GM18907 (cell line): ENCODE measurements at regions not wholly inside any gene's neighbourhood (a gene's known extent, or its start where the extent isn't known, plus 50 kb on each side); places are given as distances from the start of the nearest gene placed in this dataset.
"Not testable (repeated sequence)": the region's sequence is repeated elsewhere in the genome, so short reads cannot be mapped to it uniquely, and the experiment has no call there.

Experiments used
- ATAC-seq: cut with Tn5 transposase; IDR thresholded peaks from one replicate; pipeline ENCODE4 v1.9.1; 2021; ENCODE audit warnings: mild to moderate bottlenecking, moderate library complexity; ENCODE audit not compliant: unreplicated experiment

DNA sequence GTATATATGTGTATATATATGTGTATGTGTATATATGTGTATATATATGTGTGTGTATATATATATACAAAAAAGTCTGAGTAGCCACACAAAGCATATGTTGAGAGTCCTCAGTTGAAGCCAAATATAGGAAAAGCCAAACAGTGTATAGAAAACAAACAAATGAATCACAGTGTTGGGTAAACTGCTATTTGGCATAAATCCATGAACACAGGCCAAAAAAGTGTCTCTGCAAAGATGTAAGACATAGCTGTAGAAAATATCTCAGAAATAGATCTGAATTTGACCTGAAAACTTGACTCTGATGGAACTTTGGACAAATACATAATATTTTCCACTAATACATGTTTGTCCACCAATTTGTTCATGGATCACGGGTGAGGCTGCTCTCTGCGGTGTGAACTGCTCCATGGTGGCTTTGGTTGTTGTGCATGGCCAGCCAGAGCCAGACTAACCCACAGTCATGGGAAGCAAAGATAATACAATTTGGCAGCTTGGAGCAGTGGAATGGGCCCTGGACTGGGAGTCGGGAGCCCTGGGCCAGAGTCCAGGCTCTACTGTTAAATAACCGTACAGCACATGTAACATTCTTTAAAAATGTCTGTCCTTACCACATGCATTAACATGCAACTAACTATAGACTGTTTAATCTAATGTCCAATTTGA is 76.9 kb upstream of the EED start:
- no peak for ATAC-seq

DNA sequence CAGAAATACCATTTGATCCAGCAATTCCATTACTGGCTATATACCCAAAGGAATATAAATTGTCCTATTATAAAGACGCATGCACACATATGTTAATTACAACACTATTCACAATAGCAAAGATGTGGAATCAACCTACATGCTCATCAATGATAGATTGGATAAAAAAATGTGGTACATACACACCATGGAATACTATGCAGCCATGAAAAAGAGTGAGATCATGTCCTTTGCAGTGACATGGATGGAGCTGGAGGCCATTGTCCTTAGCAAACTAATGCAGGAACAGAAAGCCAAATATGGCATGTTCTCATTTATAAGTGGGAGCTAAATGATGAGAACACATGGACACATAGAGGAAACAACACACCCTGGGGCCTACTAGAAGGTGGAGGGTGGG is 78.3 kb upstream of the EED start:
- not testable (repeated sequence) for ATAC-seq

DNA sequence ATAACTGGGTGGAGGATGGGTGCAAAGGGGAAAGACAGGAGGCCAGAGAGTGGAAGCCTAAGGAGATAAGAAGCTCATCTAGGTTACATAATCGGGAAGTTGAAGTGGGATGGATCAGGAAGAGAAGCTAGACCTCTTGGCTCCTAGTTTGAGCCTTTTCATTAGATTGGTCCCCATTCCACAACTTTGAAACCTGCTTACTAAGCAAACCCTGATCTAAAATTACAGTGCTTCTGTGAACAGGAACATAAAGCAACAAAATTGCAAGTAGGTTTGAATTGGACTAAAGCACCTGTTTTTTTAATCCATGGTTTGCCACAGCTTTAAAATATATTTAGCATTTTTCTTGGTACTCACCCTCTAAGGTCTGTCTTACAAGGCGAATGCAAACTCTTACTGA is 80.4 kb upstream of the EED start:
- no peak for ATAC-seq

DNA sequence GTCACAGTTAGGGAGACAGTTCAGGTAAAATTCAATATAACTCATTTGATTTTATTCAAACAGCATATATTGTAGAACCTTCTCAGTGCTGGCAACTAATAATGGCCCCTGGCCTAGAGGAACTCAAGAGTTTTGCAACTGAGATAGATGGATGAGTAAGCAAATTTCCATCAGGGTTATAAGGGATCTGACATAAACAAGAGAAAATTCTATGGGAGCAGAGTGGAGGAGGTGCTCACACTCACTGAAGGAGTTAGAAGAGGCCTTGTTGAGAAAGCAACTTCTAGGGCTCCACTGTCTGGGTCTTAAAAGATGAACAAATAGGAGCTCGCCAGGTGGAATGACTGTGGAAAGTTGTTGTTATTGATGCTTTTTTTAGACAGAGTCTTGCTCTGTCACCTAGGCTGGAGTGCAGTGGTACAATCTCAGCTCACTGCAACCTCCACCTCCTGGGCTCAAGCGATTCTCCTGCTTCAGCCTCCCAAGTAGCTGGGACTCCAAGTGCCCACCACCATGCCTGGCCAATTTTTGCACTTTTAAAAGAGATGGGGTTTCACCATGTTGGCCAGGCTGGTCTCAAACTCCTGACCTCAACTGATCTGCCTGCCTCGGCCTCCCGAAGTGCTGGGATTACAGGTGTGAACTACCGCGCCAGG is 81.2 kb upstream of the EED start:
- not testable (repeated sequence) for ATAC-seq

DNA sequence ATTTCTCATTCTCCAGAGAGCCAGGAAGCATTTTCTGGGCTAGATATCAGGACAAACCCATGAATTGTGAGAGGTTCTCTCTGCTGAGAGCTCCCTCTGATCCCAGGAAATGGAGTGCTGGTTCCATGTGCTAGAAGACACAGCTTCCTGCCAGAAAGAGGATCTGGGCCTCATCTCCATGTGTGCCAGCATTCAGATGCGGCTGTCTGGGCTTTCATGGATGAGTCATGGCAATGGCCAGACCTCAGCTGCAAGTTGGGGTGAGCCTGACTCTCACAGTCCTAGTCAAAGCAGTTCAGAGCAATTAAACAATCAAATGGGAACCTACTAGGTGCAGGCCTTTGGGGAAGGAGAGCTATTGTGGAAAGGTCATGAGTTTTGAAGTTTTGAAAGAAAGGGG is 82.3 kb upstream of the EED start:
- no peak for ATAC-seq

DNA sequence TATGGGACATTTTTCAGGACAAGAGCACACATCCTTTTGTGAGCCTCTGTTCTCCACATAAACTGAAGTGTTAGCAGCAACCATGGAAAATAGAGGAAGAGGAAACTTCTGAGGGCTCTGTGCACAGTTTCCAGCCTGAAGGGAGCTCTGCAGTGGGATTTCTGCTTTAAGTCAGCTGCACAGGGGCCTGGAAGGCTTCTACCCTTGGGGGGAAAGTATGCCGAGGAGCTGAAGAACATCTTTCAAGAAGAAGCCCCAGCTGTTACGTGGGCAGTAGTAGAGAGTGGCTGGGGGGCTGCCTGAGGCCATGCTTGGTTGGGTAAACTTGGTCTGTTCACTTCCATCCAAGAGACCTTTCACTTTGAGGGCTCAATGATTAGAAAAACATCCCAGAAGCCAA is 82.7 kb upstream of the EED start:
- ATAC-seq, result no peak

DNA sequence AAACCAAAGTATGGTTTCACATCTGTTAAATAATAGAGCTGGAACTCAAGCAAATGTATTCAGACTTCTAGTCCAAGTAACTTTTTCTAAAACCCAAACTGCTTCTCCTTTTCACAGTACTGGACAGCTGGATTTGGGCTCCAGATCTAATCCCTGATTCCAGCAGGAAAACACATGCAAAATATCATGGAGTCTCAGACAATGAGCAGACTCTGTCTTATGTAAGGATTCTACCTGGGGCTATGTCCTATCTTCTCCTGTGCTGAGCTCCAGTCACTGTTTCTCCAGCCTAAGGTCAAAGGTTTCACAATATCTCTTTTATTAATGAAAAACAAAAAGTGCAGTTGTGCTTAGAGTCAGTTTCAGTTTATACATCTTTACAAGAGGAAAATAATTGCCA is 83.2 kb upstream of the EED start:
- no peak for ATAC-seq

DNA sequence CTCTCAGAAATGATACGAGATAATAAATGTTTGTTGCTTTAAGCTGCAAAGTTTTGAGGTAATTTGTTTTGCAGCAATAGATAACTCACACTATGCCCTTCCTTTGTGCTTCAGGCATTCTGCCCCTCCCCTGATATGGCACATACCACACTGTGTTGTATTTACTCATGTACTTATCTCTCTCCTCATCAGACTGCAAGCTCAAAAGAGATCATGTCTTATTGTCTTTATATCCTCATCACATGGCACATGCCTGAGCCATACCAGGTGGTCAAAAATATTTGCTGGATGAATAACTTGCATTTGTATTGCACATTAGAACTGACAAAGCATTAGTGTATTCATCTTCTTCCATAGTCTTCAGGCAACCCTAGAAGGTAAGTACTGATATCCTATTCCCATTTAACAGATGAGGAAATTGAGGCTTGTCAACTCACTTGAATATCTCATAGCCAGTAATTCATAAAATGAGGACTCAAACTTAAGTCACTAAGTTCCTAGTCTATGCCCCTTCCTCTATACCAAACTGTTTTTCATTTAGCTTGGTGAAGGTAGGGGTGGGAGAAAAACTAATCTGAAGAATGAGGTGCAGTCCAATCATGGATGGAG is 83.9 kb upstream of the EED start:
- no peak for ATAC-seq

DNA sequence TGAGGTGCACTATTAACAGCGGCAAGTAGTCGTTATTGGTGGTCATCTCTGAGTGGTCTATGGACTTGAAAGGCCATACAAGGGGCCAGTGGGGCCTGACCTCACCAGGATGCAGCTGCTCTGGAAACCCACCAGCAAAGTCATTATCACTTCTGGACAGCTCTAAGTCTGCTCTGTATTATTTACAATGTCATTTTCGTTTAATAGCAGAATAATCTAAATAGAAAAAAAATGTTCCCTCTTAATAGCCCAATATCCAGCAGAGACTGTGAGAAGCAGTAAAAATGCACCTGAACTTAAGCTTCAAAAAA is 85.0 kb upstream of the EED start:
- no peak for ATAC-seq

DNA sequence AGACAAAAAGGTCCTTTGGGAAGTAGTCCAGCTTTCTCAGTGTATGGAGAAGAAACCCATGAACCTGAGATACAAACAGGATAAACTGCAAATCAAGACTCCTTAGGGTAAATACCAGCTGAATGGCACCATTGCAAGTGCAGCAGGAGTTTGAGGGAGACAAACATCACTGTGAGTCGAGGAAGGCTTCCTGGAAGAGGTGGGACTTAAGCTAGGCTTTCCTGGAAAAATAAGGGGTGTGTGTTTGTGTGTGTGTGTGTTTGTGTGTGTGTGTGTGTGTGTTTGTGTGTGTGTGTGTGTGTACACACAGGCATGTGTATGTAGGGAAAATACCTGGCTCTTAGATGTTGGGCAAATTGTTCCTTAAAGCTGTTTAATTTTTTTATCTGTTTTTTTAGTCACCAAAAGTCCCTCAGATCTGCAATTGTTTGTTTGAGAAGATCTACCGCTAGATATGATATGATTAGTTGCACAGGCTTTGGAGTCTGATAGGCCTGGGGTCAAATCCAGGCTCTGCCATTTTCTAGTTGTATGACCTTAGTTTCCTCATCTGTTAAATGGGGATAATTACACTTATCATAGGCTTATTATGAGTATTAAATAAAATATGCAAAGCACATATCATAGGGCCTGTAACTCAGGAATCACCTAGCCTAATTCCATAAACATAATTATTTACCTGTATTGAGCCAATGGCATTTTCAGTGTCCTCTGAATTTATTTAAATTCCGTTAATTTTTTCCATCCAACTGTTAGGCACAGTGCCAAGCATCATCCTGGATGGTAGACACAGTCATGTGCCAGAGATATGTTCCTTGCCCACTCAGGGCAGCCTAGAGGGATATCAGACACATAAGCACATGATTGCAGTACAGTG is 85.6 kb upstream of the EED start:
- ATAC-seq, result no peak

DNA sequence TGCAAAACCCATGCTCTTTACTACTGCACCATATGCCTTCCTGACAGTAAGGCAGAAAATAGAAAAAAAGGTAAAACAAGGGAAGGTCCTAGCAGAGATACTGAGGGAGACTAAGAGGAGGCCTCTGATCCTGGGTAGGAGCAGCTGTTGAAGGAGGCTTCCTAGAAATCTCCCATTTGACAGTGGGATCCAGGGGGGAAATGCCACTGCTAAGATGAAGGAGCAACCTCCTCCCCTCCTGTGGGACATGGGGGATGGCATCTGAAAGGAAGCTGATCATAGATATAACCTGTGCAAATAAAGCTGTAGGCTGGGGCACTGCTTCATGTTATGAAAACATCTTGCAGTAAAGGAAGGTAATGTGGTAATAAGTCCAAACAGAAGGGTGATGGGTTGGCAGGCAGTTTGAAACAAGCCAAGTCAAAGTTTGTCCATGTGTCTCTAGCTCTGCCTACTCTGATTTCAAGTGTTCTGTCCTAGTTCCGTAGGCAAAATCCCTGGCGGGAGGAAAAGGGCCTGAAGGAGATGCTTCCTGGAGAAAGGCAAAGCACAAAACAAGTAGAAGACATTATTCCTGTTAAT is 86.7 kb upstream of the EED start:
- no peak for ATAC-seq

DNA sequence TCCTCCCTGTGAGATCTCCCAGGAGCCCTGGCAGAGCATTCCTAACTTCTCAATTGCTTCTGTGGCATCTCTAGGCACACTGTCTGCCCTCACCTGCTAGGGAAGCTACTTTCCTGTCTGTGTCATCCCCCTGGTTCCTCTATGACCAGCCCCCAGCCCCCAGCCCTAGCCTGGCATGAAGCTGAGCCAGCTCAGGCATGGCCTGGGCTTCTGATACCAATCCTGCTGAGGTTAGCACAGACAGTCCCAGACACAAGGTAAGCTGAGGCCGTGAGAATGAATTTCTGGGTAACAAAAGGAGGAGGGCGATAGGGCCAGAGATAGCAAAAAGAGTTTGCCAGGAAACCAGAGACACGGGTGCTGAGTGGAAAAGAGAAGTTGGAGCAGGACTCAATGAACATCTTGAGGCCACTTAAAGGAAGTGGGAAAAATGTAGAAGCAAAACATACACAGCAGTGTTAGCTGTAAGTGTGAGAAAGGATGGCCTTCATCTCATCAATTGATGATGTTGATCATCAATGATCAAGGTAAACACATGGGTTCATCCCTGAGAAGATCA is 87.6 kb upstream of the PICALM start:
- ATAC-seq, result no peak

DNA sequence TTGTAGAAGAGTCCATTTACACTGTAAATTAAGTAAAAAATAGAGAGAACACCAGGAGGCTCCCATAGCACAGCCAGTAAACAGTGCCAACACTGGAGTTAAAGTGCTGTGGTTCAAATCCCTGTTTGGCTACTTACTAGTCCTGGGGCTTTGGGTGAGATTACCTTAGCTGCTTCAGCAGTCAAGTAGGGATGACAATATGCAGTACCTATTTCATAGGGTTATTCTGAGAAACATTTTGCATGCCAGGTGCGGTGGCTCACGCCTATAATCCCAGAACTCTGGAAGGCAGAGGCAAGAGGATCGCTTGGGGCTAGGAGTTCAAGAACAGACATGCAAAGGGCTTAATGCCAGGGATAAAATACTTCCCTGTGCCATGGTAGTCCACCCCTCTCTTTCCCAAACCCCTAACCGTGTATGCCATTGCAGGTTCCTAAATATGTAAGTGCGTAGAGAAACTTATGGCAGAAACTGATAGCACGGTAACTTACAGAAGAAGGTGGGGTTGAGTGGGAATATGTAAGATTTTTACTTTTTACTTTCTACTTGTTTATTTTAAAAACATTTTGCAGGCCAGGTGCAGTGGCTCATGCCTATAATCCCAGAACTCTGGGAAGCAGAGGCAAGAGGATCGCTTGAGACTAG is 86.4 kb upstream of the PICALM start:
- ATAC-seq, result no peak

DNA sequence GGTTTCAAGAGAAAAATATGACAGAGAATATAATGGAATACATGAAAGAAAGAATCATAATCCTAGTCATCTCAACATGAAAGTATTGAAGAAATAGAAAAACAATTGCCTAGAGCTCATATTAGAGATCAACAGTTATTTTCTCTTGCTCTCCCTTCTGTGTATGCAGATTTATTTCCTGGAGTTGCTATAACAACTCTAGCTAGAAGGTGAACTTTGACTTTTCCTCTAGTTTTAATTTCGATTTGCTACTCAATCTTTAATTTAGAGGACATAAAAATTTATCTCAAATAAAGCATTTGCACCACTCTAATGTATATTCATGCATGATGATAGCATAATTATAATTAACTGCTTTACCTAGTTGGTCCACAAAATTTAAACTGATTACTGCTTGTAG is 84.6 kb upstream of the PICALM start:
- no peak for ATAC-seq

DNA sequence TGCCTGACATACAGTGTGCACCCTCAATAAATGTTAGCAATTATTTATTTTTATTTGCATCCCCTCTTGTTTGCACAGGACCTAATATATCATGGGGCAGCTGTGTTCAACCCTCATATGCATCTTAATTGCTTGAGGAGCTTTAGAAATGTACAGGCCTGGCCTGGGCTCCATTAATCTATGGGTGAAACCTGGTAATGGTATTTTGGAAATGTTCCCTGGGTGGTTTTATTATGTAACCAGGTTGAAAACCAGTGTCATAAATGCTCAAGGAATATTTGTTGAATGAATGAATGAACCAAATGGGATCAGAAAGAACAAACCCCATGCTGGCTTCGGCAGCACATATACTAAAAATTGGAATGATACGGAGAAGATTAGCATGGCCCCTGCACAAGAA is 84.0 kb upstream of the PICALM start:
- ATAC-seq, result no peak

DNA sequence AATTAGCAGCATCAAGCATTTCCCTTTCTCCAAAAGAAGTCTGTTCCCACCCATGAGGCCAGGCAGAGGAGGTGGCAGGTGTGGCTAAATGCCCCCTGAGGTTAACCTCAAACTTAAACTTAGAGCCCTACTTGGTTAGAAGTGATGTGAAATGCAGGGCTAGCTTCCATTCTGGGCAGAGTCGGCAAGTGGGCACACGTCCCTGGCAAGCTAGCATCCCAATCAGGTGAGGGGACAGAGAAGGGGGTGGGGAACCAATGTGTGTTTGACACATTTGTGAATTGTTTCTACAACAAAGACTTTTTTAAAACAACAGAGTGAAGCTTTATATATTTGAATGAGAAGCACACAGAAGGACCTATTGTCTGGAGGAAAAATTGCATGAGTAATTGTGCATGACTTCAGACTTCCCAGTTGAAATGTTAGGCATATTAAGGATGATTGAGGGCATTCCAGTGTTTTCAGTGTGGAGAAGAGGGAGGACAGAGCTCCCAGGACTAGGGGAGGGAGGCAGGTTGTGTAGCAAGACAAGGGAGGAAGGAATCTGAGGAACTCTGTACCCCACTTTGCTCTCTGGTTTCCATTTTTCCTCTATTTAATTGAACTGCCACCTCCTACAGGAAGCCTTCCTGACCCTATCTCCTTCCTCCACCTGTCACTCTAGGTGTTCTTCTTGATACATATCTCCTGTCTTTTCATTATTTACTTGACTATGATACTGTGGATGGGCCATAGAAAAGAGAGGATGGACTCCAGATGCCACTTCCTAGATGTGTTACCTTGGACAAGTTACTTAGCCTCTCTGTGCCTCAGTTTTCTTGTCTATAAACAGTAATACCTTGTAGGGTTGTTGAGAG is 83.3 kb upstream of the PICALM start:
- ATAC-seq, result peak; percentile 58

DNA sequence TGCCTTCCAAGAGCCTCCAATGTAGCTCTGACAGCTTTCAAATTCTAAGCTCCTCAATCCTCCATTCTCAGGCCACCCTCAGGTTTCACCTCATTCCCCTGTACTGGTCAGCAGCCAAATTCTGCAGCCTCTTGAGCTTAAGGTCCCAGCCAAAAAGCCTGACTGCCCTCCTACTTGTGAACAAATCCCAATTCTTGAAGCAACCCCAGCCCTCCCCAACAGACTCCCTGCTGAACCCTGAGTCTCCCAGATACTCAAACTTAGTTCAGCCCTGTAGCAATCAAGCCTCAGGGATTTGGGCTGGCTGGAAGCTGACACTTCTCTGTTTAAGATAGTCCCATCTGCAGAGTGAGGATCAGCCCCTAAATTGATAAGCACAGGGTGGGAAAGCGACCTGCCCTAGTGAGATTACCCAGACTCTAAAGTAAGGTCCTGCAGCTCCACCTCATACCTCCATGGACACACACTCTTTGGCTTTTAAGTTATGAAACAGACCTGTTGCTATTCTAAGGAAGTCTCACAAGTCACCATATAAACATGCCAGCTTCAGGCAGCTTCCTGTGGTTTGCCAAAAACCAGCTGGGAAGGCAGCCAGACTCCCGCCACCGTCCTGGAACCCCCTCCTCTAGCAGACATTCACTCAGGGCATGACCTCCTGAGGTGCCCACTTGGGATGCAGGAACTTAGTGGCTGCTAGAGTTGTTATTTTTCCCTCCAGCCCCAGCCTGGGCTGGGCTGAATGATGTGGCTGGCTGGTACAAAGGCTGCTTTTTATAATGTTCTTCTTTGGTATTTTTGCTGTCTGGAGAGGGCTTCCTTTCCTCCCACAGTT is 82.5 kb upstream of the PICALM start:
- ATAC-seq, result peak; percentile 65

DNA sequence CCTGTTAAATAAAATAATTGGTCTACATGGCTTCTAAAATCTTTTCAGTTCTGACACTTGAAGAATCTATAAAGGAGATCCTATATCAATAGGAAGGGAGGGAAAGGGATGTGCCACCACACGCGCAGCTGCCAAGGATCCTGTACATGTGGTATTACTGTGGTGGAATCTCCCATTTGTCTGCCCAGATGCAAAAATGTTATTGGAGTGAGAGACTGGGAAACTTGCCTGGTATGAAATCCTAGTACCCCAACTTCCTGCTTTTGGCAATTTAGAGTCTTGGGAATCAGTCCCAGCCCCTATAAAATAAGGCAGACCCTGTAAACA is 81.9 kb upstream of the PICALM start:
- ATAC-seq, result no peak

DNA sequence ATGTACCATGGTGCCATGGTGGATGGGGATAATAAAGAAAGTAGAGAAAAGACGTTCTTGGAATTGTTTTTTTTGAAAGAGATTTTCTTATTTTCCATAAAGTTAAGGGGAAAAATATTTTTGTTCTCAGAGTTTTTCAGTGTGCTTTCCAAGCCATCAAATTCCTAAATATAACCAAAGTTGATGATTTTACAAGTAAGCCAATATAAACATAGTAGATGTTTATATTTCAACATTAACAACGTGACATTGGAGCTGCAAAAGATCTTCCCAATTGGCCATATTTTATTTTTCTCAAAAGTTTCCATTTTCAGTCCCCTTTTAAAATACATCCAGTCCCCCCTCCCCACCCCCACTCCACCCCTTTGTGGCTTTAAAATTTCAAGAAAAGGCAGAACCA is 80.9 kb upstream of the PICALM start:
- no peak for ATAC-seq
